NCI-H526 (cell line): ENCODE measurements at regions not wholly inside any gene's neighbourhood (a gene's known extent, or its start where the extent isn't known, plus 50 kb on each side); places are given as distances from the start of the nearest gene placed in this dataset.

Experiments used
- DNase-seq, 2 experiments: peaks; one replicate each; lab custom pipeline; 2025; lab: John Stamatoyannopoulos, UW

- DNase-seq = no peak
Observed at GRCh38 chr14:105844047-105844630, 317.8 kb downstream of the TMEM121 start.

- DNase-seq = no peak
Observed at GRCh38 chr14:105844810-105845724, 318.7 kb downstream of the TMEM121 start.

DNA sequence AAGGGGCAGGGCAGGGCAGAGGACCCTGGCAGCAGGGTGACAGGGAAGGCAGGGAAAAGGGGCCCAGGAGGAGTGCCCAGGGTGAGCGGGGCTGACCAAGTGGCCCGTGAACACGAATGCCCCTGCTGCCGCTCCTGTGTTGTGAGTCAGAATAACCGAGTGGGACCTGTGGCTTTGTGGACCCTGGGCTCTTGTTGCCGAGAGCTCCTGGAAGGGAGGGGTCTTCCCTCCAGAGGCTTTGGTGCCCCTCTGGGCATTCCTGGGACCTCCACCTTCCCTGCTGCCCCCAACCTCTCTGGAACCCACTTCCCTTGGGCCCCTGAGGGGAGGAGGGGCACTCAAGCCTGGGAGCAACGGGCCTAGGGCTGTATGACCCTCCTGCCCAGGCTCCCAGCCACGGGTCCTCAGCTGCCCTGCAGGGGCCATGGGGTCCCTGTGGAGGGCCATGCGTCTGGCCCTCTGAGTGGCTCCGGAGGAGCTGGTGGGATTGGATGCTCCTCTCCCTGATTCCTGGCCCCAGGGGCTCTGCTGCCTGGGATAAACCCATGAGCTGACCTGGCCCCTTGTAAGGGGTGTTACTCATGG lies 319.4 kb downstream of the TMEM121 start:
- no peak for DNase-seq

DNA sequence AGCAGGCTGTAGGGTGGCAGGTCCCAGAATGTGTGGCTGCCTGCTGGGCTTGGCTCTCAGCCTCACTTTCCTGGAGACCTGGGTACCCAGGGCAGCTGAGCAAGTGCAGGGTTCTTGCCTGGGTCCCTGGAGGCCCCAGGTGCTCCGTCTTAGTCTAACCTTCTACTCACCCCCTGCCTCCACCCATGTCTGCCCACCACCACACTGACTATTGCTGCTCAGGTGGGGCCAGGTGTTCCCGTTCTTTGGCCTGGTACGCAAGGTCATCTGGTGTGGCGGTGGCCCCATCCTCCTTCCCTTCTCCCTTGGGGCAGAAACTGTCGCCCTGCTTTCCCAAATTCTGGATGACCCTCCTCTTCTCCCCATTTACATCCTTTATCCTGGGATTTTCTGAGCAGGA lies 319.9 kb downstream of the TMEM121 start:
- no peak for DNase-seq

DNA sequence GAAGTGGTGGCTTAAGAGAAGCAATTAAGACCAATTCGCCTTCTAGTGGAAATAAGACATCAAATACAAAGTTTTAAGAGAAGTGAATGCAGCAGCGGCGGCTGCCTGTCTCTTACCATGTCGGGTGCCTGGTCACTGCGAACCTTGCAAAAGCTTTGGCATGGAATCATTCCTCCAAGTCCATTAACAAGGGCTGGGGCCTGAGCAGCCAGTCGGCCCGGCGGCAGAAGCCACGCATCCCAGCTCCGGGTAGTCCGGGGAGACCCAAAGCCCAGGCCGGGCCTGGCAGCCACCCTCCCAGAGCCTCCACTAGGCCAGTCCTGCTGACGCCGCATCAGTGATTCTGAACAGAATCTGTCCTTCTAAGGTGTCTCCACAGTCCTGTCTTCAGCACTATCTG lies 321.0 kb downstream of the TMEM121 start:
- DNase-seq = no peak

GRCh38 chr14:105848570-105848969 lies 322.2 kb downstream of the TMEM121 start:
- DNase-seq = no peak

DNA sequence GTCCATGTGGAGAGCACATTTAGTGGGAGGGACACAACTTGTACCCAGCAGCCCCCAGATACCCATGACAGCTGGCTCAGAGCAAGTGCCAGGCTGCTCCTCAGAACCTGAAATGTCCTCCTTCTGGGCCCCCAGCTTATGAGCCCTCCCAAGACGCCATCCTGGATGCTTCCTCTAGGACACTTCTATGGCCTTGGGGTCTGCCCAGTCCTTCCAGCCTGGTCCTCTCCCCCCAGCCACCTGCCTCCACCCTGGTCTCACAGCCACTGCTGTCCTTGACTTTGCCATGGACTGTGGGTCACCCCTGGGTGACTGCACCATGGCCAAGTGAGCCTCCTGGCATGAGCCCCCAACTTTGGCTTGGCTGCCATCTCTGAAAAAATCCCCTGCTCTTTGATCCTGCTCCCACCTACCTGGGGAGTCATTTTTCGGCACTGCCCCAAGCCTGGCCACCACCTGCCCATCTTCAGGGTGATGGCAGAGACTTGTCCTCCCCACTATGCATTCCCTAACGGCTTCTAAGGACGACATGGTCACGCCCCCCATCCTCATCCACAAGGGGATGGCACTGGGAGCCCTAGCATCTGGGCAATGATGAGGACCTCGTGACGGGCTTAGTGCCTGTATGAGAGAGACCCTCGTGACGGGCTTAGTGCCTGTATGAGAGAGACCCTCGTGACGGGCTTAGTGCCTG lies 323.7 kb downstream of the TMEM121 start:
- DNase-seq = no peak

DNA sequence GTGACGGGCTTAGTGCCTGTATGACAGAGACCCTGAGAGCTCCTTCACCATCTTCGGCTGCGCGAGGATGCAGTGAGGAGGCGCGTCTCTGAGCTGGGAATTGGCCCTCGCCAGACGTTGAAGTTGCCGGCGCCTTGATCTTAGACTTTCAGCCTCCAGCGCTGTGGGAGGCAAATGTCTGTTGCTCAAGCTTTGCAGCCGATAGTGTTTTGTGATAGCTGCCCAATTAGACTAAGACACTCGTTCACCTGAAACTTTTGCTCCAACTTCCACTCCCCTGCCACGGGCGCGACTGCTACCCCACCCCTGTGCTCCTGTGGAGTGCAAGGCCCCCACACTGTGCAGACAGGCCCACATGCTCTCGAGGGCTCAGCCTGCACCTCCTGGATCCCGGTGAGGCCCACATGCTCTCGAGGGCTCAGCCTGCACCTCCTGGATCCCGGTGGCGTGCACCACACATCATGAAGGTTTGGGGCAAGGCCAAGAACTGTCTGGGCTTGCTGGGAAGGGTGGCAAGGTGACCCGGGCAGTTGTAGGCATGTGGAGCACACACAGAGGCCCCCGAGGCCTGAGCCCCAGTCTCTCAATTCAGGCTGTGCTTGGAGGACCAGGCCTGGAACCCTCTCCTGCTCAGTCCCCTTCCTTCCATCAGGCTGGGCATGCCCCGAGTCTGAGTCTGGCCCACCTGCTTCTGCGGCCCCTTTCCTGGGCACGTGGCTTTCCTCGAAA lies 324.6 kb downstream of the TMEM121 start:
- DNase-seq = no peak

DNA sequence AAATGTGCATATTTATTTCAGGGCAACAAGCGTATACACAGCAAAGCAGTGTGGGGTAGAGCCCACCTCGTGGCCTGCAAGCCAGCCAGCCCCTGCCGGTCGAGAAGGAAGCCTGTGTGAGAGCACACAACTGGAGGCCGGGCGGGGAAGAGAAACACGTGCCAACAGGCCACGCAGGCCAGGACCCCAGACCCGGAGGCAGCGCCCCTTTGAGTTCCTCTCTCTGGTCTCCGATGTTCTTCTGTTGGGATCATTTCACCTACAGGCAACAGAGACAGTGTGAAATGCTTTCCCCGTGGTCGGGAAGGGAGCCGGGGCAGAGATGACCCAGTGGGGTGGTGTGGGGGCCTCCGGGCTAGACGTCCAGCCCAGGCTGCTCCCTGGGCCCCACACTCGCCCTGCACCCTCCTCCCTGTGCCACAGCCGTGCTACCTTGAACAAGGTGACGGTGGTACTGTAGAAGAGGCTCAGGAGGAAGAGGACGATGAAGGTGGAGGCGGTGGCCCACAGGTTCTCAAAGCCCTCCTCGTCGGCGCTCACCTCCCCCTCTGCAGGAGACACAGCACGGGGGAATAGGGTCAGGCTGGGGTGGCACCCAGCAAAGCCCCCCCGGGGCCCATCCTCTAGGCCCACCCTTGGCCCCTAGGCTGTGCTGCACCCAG lies 325.5 kb downstream of the TMEM121 start:
- DNase-seq = no peak

GRCh38 chr14:105852378-105853088 lies 326.1 kb downstream of the TMEM121 start:
- no peak for DNase-seq

DNA sequence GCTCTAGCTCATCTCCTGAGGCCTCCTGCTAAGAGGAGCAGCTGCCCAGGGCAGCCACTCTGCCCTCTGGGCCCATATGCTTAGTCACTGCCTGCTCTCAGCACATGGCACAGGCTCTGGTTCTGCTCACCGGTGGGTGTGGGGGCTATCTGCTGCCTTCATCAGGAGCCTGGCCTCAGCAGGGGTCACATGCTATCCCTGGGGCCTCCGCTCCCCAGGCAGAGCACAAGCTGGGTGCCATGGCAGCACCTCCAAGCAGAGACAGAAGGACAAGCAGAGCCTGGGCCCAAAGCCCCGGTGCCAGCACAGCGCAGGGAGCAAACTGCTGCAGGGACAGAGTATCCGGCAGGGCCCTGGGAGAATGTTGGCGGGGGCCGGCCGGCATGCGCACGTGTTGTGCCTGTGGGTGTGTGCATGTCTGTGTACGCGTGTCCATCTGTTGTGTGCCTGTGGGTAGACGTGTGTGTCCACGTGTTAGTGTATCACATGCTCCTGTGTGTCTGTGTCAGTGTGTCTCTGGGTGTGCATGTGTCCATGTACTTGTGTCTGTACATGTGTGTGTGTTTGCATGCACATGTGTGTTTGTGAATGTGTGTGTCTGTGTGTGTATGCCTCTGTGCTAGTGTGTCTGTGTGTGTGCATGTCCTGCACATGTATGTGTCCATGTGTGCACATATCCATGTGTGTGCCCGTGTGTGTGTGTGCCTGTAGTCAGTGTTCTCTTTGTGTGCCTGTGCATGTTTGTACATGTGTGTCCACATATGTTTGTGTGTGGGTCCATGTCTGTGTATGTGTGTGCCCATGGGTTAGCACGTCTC lies 326.9 kb downstream of the TMEM121 start:
- DNase-seq = no peak

GRCh38 chr14:105853907-105854599 lies 327.7 kb downstream of the TMEM121 start:
- DNase-seq = no peak

DNA sequence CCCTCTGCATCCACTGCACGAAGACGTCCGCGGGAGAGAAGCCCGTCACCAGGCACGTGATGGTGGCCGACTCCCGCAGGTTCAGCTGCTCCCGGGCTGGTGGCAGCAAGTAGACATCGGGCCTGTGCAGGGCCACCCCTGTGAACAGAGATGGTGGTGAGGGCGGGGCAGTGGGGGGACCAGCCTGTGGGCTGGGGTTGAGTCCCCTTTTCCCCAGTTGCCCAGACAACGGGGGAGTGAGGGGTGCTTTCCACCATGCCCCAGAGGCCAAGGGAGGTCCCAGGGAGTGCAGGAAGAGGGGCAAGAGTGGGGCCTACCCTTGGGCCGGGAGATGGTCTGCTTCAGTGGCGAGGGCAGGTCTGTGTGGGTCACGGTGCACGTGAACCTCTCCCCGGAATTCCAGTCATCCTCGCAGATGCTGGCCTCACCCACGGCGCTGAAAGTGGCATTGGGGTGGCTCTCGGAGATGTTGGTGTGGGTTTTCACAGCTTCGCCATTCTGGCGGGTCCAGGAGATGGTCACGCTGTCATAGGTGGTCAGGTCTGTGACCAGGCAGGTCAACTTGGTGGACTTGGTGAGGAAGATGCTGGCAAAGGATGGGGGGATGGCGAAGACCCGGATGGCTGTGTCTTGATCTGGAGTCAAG lies 328.3 kb downstream of the TMEM121 start:
- no peak for DNase-seq

DNA sequence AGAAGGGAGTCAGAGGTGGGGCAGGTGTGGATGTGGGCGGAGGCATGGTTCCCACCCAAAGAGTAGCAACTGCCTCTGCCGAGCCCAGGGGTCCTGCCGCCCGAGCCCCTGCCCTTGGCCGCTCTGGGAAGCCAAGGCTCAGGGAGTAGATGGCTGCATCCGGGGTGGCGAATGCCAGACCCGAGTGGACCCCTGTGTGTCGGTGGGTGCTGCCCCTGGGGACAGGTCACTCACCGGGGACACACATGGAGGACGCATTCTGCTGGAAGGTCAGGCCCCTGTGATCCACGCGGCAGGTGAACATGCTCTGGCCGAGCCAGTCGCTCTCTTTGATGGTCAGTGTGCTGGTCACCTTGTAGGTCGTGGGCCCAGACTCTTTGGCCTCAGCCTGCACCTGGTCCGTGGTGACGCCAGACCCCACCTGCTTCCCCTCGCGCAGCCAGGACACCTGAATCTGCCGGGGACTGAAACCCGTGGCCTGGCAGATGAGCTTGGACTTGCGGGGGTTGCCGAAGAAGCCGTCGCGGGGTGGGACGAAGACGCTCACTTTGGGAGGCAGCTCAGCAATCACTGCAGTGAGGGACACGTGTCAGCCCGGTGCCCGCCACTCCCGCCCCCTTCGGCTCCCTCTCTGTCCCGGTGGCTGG lies 329.0 kb downstream of the TMEM121 start:
- no peak for DNase-seq

DNA sequence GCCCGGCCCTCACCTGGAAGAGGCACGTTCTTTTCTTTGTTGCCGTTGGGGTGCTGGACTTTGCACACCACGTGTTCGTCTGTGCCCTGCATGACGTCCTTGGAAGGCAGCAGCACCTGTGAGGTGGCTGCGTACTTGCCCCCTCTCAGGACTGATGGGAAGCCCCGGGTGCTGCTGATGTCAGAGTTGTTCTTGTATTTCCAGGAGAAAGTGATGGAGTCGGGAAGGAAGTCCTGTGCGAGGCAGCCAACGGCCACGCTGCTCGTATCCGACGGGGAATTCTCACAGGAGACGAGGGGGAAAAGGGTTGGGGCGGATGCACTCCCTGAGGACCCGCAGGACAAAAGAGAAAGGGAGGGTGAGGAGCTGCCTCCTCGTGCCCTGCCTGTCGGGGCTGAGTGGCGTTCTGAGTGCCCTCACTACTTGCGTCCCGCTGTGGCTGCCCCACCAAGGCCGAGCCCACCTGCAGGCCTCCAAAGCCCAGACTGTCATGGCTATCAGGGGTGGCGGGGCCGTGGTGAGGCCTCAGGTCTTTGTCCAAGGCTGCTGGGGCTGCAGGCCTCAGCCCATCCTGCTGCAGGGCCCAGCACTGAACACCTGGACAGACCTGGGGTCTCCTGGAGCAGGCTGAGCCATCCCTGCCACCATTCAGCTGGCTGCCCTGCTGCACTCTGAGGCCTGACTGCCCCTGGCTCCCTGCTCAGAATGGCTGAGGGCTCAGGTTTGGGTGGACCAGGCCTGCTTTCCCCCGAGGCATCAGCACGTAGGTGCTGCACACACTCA lies 329.7 kb downstream of the TMEM121 start:
- no peak for DNase-seq

- no peak for DNase-seq
Observed at GRCh38 chr14:105856676-105857219, 330.4 kb downstream of the TMEM121 start.

DNA sequence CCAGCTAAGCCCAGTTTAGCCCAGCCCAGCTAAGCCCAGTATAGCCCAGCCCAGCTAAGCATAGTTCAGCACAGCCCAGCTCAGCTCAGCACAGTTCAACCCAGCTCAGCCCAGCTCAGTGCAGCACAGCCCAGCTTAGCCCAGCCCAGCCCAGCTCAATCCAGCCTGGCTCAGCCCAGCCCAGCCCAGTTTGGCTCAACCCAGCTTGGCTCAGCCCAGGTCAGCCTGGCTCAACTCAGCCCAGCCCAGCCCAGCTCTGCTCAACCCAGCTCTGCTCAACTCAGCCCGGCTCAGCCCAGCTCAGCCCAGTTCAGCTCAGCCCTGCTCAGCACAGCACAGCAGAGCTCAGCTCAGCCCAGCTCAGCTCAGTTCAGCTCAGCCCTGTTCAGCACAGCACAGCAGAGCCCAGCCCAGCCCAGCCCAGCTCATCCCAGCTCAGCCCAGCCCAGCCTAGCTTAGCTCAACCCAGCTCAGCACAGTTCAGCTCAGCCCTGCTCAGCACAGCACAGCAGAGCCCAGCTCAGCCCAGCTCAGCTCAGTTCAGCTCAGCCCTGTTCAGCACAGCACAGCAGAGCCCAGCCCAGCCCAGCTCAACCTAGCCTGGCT lies 330.9 kb downstream of the TMEM121 start:
- DNase-seq = no peak
